Activated B cell treated with CpG ODN at 0.5 μM for 24 hours (primary cell): ENCODE measurements at regions not wholly inside any gene's neighbourhood (a gene's known extent, or its start where the extent isn't known, plus 50 kb on each side); places are given as distances from the start of the nearest gene placed in this dataset.

ENCODE experiments used
- ATAC-seq: fragments of 200-7000 bp; cut with Tn5 transposase; one replicate; pipeline ENCODE4 v1.10.0; 2021; ENCODE audit warnings: low read depth, mild to moderate bottlenecking, moderate library complexity
- CTCF ChIA-PET: fragments of 350-600 bp; sonication (Branson Sonifier 250); formaldehyde crosslinking; loops from one replicate; lab custom pipeline; 2021; ENCODE audit warnings: antibody characterized with exemption; lab: Charles Lee
- POLR2A ChIA-PET: fragments of 350-600 bp; sonication (Branson Sonifier 250); formaldehyde crosslinking; loops from one replicate; lab custom pipeline; 2021; ENCODE audit warnings: antibody characterized with exemption; lab: Charles Lee
- DNase-seq: peaks from one replicate; pipeline ENCODE4 v3.0.0; 2022
- H3K27ac Mint-ChIP-seq: one replicate; pipeline ENCODE4 v1.8.0; 2020; ENCODE audit warnings: mixed read lengths
- H3K27me3 Mint-ChIP-seq: one replicate; pipeline ENCODE4 v1.8.0; 2021; ENCODE audit warnings: mixed read lengths
- H3K36me3 Mint-ChIP-seq: one replicate; pipeline ENCODE4 v1.8.0; 2021; ENCODE audit warnings: low read depth, mixed read lengths
- H3K4me1 Mint-ChIP-seq: one replicate; pipeline ENCODE4 v1.8.0; 2021; ENCODE audit warnings: mixed read lengths
- H3K4me3 Mint-ChIP-seq: one replicate; pipeline ENCODE4 v1.8.0; 2020; ENCODE audit warnings: mild to moderate bottlenecking, mixed read lengths
- H3K9me3 Mint-ChIP-seq: one replicate; pipeline ENCODE4 v1.8.0; 2020; ENCODE audit warnings: mixed read lengths
- CTCF ChIP-seq: fragments of 200-600 bp; IDR thresholded peaks from one replicate; pipeline ENCODE4 v1.8.0; 2022; ENCODE audit warnings: antibody characterized with exemption, mild to moderate bottlenecking
- intact Hi-C: fragments of 100-400 bp; cut with micrococcal nuclease; formaldehyde crosslinking; loops from one replicate; pipeline ENCODE4 v1.15.1; 2024

- POLR2A ChIA-PET = no interaction called here
- DNase-seq = no peak
- Mint-ChIP-seq H3K4me3 (no peak overlapping the region), H3K36me3 (no peaks in the 10 kb centered on the region), H3K27ac (no peak overlapping the region), H3K4me1 (no peaks in the 10 kb centered on the region), H3K27me3 (no peaks in the 10 kb centered on the region), H3K9me3 (peaks cover 15% of the 10 kb centered on the region)
- TF ChIP-seq CTCF = no peak
- CTCF ChIA-PET = no interaction called here
- intact Hi-C loops = no loop called here
- no peak for ATAC-seq
Observed at GRCh38 chr14:84228702-84229101, 1301.2 kb upstream of the FLRT2 start.

GRCh38 chr14:84234281-84234680, 1295.7 kb upstream of the FLRT2 start:
- CTCF ChIA-PET = no interaction called here
- TF ChIP-seq CTCF = no peak
- Mint-ChIP-seq H3K9me3 (peaks cover 23% of the 10 kb centered on the region), H3K36me3 (no peaks in the 10 kb centered on the region), H3K4me3 (no peak overlapping the region), H3K27ac (no peak overlapping the region), H3K4me1 (no peaks in the 10 kb centered on the region), H3K27me3 (no peaks in the 10 kb centered on the region)
- POLR2A ChIA-PET = no interaction called here
- intact Hi-C loops = no loop called here
- ATAC-seq = no peak
- no peak for DNase-seq

- peaks cover 18% of the 10 kb centered on the region for H3K9me3 Mint-ChIP-seq
- no peak overlapping the region for H3K4me3 Mint-ChIP-seq
- ChIA-PET CTCF (no interaction called here), POLR2A (no interaction called here)
- no peaks in the 10 kb centered on the region for H3K4me1 Mint-ChIP-seq
- intact Hi-C loops = no loop called here
- no peaks in the 10 kb centered on the region for H3K27me3 Mint-ChIP-seq
- no peak overlapping the region for H3K27ac Mint-ChIP-seq
- no peaks in the 10 kb centered on the region for H3K36me3 Mint-ChIP-seq
- TF ChIP-seq CTCF = no peak
- DNase-seq = no peak
- ATAC-seq = no peak
Observed at GRCh38 chr14:84236290-84236689, 1293.7 kb upstream of the FLRT2 start.

- no peak for ATAC-seq
- H3K4me1 Mint-ChIP-seq = no peaks in the 10 kb centered on the region
- no peak for TF ChIP-seq CTCF
- no peak for DNase-seq
- ChIA-PET CTCF (no interaction called here), POLR2A (no interaction called here)
- H3K27ac Mint-ChIP-seq = no peak overlapping the region
- intact Hi-C loops = no loop called here
- no peaks in the 10 kb centered on the region for H3K36me3 Mint-ChIP-seq
- H3K4me3 Mint-ChIP-seq = no peak overlapping the region
- H3K9me3 Mint-ChIP-seq = peaks cover 14% of the 10 kb centered on the region
- no peaks in the 10 kb centered on the region for H3K27me3 Mint-ChIP-seq
Observed at GRCh38 chr14:84237881-84238280, 1292.1 kb upstream of the FLRT2 start.

GRCh38 chr14:84247693-84248092, 1282.3 kb upstream of the FLRT2 start:
- ChIA-PET POLR2A (no interaction called here), CTCF (no interaction called here)
- Mint-ChIP-seq H3K9me3 (peaks cover 12% of the 10 kb centered on the region), H3K27me3 (no peaks in the 10 kb centered on the region), H3K4me3 (no peak overlapping the region), H3K27ac (no peak overlapping the region), H3K4me1 (no peaks in the 10 kb centered on the region), H3K36me3 (no peaks in the 10 kb centered on the region)
- no peak for DNase-seq
- no peak for ATAC-seq
- intact Hi-C loops = no loop called here
- TF ChIP-seq CTCF = no peak
